BE2C (cell line): ENCODE measurements at regions not wholly inside any gene's neighbourhood (a gene's known extent, or its start where the extent isn't known, plus 50 kb on each side); places are given as distances from the start of the nearest gene placed in this dataset.

ENCODE experiments used
- DNase-seq: peaks from one replicate; pipeline ENCODE4 v3.0.0-alpha.2; 2020
- H3K27me3 ChIP-seq: fragments of 250-450 bp; sonication (Bioruptor Pico); 2 replicates; pipeline ENCODE4 v1.5.1; 2020; ENCODE audit warnings: mild to moderate bottlenecking
- H3K36me3 ChIP-seq: fragments of 250-450 bp; sonication (Bioruptor Pico); 2 replicates; pipeline ENCODE4 v1.5.1; 2020; ENCODE audit warnings: mild to moderate bottlenecking
- H3K4me1 ChIP-seq: fragments of 250-450 bp; sonication (Bioruptor Pico); 2 replicates; pipeline ENCODE4 v1.5.1; 2020
- H3K4me3 ChIP-seq: 2 replicates; pipeline ENCODE4 v1.5.1; 2011; ENCODE audit warnings: low read depth, low read length
- H3K9me3 ChIP-seq: fragments of 250-450 bp; sonication (Bioruptor Pico); 2 replicates; pipeline ENCODE4 v1.5.1; 2020
- CTCF ChIP-seq: IDR thresholded peaks from 2 replicates; pipeline ENCODE4 v1.5.1; 2012; ENCODE audit warnings: mild to moderate bottlenecking, low read depth, low read length

GRCh38 chr16:13766334-13766733 is 153.6 kb upstream of the ERCC4 start:
- TF ChIP-seq CTCF, result no peak
- H3K4me3 ChIP-seq, result no peak overlapping the region
- H3K4me1 ChIP-seq, result no peaks in the 10 kb centered on the region
- no peaks in the 10 kb centered on the region for H3K27me3 ChIP-seq
- DNase-seq, result no peak
- no peaks in the 10 kb centered on the region for H3K36me3 ChIP-seq
- H3K9me3 ChIP-seq, result no peaks in the 10 kb centered on the region

GRCh38 chr16:13767215-13767614 is 152.7 kb upstream of the ERCC4 start:
- DNase-seq, result no peak
- H3K27me3 ChIP-seq, result no peaks in the 10 kb centered on the region
- no peaks in the 10 kb centered on the region for H3K9me3 ChIP-seq
- no peak for TF ChIP-seq CTCF
- no peaks in the 10 kb centered on the region for H3K36me3 ChIP-seq
- H3K4me1 ChIP-seq, result no peaks in the 10 kb centered on the region
- H3K4me3 ChIP-seq, result no peak overlapping the region

- Histone ChIP-seq H3K4me1 (no peaks in the 10 kb centered on the region), H3K4me3 (no peak overlapping the region), H3K36me3 (no peaks in the 10 kb centered on the region), H3K9me3 (no peaks in the 10 kb centered on the region), H3K27me3 (no peaks in the 10 kb centered on the region)
- no peak for TF ChIP-seq CTCF
- DNase-seq, result no peak
Measured at GRCh38 chr16:13768471-13768870, 151.5 kb upstream of the ERCC4 start.

- no peak for TF ChIP-seq CTCF
- H3K9me3 ChIP-seq, result no peaks in the 10 kb centered on the region
- no peaks in the 10 kb centered on the region for H3K4me1 ChIP-seq
- no peak overlapping the region for H3K4me3 ChIP-seq
- no peaks in the 10 kb centered on the region for H3K36me3 ChIP-seq
- DNase-seq, result no peak
- H3K27me3 ChIP-seq, result no peaks in the 10 kb centered on the region
Measured at GRCh38 chr16:13770436-13770835, 149.5 kb upstream of the ERCC4 start.

- Histone ChIP-seq H3K27me3 (no peaks in the 10 kb centered on the region), H3K36me3 (no peaks in the 10 kb centered on the region), H3K4me3 (no peak overlapping the region), H3K9me3 (no peaks in the 10 kb centered on the region), H3K4me1 (no peaks in the 10 kb centered on the region)
- no peak for DNase-seq
- TF ChIP-seq CTCF, result no peak
Measured at GRCh38 chr16:13772782-13773181, 147.2 kb upstream of the ERCC4 start.

GRCh38 chr16:13779676-13780075 is 140.3 kb upstream of the ERCC4 start:
- H3K9me3 ChIP-seq, result no peaks in the 10 kb centered on the region
- no peaks in the 10 kb centered on the region for H3K4me1 ChIP-seq
- TF ChIP-seq CTCF, result no peak
- no peaks in the 10 kb centered on the region for H3K27me3 ChIP-seq
- DNase-seq, result peak; percentile 77
- peak overlapping the region; percentile 56 for H3K4me3 ChIP-seq
- H3K36me3 ChIP-seq, result no peaks in the 10 kb centered on the region
